NCI-H2227 (cell line): ENCODE measurements at regions not wholly inside any gene's neighbourhood (a gene's known extent, or its start where the extent isn't known, plus 50 kb on each side); places are given as distances from the start of the nearest gene placed in this dataset.
A peak's percentile ranks its signal among the peaks of the same experiment; 100 is the strongest.

Source experiments
- DNase-seq: peaks from one replicate; lab custom pipeline; 2025; ENCODE audit not compliant: unreplicated experiment; lab: John Stamatoyannopoulos, UW

GRCh38 chr1:14545422-14546025, 53.0 kb upstream of the KAZN start:
- peak; percentile 28 for DNase-seq

GRCh38 chr1:14546416-14546815, 52.1 kb upstream of the KAZN start:
- no peak for DNase-seq
